HepG2 (cell line): ENCODE measurements at regions not wholly inside any gene's neighbourhood (a gene's known extent, or its start where the extent isn't known, plus 50 kb on each side); places are given as distances from the start of the nearest gene placed in this dataset.

Experiments used
- ATAC-seq: fragments of 200-7000 bp; cut with Tn5 transposase; 3 replicates; pipeline ENCODE4 v1.9.1; 2020; ENCODE audit warnings: mild to moderate bottlenecking, moderate library complexity
- BruUV-seq: library from RNA; stranded (reverse); fragments of 400-500 nt; replicated peaks from 2 replicates; lab custom pipeline; 2021; lab: Mats Ljungman, UMichigan
- CTCF ChIA-PET: fragments of 300-600 bp; formaldehyde crosslinking; extraction: SDS; loops from one replicate; lab custom pipeline; 2021; ENCODE audit warnings: low total read pairs, inconsistent platforms, low intra/inter-chr PET ratio; lab: Yijun Ruan, JAX
- POLR2A ChIA-PET: fragments of 350-600 bp; sonication (Branson Sonifier 250); formaldehyde crosslinking; loops from one replicate; lab custom pipeline; 2020; ENCODE audit warnings: antibody characterized with exemption, inconsistent platforms; lab: Yijun Ruan, JAX
- DNase-seq: peaks from one replicate; pipeline ENCODE4 v3.0.0-alpha.2; 2015; ENCODE audit warnings: low spot score
- FAIRE-seq: peaks from 3 replicates; lab custom pipeline; 2011; peaks lifted over from hg19 to GRCh38; lab: Jason Lieb, UNC
- H2AFZ ChIP-seq: one replicate; pipeline ENCODE4 v1.6.1; 2011; ENCODE audit warnings: low read length, inconsistent platforms
- H3K27ac ChIP-seq: fragments of 300-600 bp; 3 replicates; pipeline ENCODE4 v1.8.0; 2011; ENCODE audit warnings: mixed run types, mild to moderate bottlenecking, mixed read lengths, low read length, inconsistent platforms; ENCODE audit not compliant: insufficient read depth; ENCODE audit errors: extremely low read length
- H3K27me3 ChIP-seq, 2 experiments: fragments of 200-600 bp in 1 of 2; 2 replicates in 1 of 2; 3 replicates in 1 of 2; pipeline versions ENCODE4 v1.6.0 to v1.8.0; 2011; ENCODE audit warnings: low read length in 2 of 2, mild to moderate bottlenecking in 2 of 2, moderate library complexity in 2 of 2, inconsistent platforms in 1 of 2; ENCODE audit not compliant: insufficient read depth in 2 of 2, control insufficient read depth in 1 of 2
- H3K36me3 ChIP-seq, 2 experiments: fragments of 200-600 bp in 1 of 2; replicated peaks in 1 of 2; 2 replicates in 1 of 2; 3 replicates in 1 of 2; pipeline versions ENCODE4 v1.5.1 to v1.8.0; 2011; ENCODE audit warnings: low read length in 2 of 2, inconsistent platforms in 1 of 2; ENCODE audit not compliant: insufficient read depth in 2 of 2, control insufficient read depth in 1 of 2
- H3K4me1 ChIP-seq: 2 replicates; pipeline ENCODE4 v1.5.1; 2012; ENCODE audit warnings: low read length, inconsistent platforms; ENCODE audit not compliant: insufficient read depth
- H3K4me2 ChIP-seq: 2 replicates; pipeline ENCODE4 v1.6.0; 2011; ENCODE audit warnings: low read depth, low read length, inconsistent platforms
- H3K4me3 ChIP-seq, 3 experiments: fragments of 200-600 bp in 1 of 3; sonication (generic), shearing (Covaris generic) in 1 of 3; replicated peaks in 1 of 3; 2 replicates each; pipeline ENCODE4 v1.5.1; 2011 to 2016; ENCODE audit warnings: low read length in 3 of 3, inconsistent platforms in 2 of 3, low read depth in 2 of 3, mild to moderate bottlenecking in 2 of 3, control low read depth in 1 of 3, mixed read lengths in 1 of 3; ENCODE audit not compliant: insufficient read depth in 1 of 3
- H3K79me2 ChIP-seq: one replicate; pipeline ENCODE4 v1.6.1; 2011; ENCODE audit warnings: low read length, inconsistent platforms; ENCODE audit not compliant: insufficient read depth
- H3K9ac ChIP-seq: 2 replicates; pipeline ENCODE4 v1.6.0; 2011; ENCODE audit warnings: mild to moderate bottlenecking, low read depth, low read length, inconsistent platforms; ENCODE audit not compliant: insufficient read depth
- H3K9me3 ChIP-seq: 2 replicates; pipeline ENCODE4 v1.5.1; 2012; ENCODE audit warnings: mild to moderate bottlenecking, low read length
- H4K20me1 ChIP-seq: 2 replicates; pipeline ENCODE4 v1.6.0; 2011; ENCODE audit warnings: inconsistent platforms, mild to moderate bottlenecking, low read length, moderate library complexity; ENCODE audit not compliant: insufficient read depth
- CENPT ChIP-seq: sonication (generic); formaldehyde crosslinking; IDR thresholded peaks from 2 replicates; pipeline ENCODE4 v1.8.0; 2022; ENCODE audit warnings: low read depth, mild to moderate bottlenecking, moderate library complexity, missing genetic modification reagents
- FOXK2 ChIP-seq: fragments of 450-650 bp; IDR thresholded peaks from 2 replicates; pipeline ENCODE4 v1.6.1; 2016
- HMGXB3 ChIP-seq: sonication (generic); formaldehyde crosslinking; IDR thresholded peaks from 2 replicates; pipeline ENCODE4 v1.4.0; 2020; ENCODE audit warnings: missing genetic modification reagents, borderline replicate concordance
- HOMEZ ChIP-seq: IDR thresholded peaks from 2 replicates; pipeline ENCODE4 v1.6.1; 2016; ENCODE audit warnings: low read depth
- KMT2B ChIP-seq: IDR thresholded peaks from 2 replicates; pipeline ENCODE4 v1.6.1; 2016; ENCODE audit warnings: missing genetic modification reagents, missing compliant biosample characterization
- MATR3 ChIP-seq: sonication (generic); formaldehyde crosslinking; IDR thresholded peaks from 2 replicates; pipeline ENCODE4 v1.4.0; 2020; ENCODE audit warnings: missing genetic modification reagents
- MBNL3 ChIP-seq: fragments of 250-450 bp; sonication (Bioruptor Pico); conservative IDR thresholded peaks from 2 replicates; pipeline ENCODE4 v1.8.0; 2022; ENCODE audit warnings: mild to moderate bottlenecking, inconsistent platforms
- MED8 ChIP-seq: sonication (generic); formaldehyde crosslinking; IDR thresholded peaks from 2 replicates; pipeline ENCODE4 v1.8.1; 2023; ENCODE audit warnings: mild to moderate bottlenecking, missing genetic modification reagents; ENCODE audit not compliant: insufficient replicate concordance
- NCOA1 ChIP-seq: sonication (generic); formaldehyde crosslinking; IDR thresholded peaks from 2 replicates; pipeline ENCODE4 v1.9.0; 2021; ENCODE audit warnings: missing genetic modification reagents
- NFYB ChIP-seq: sonication (generic); formaldehyde crosslinking; IDR thresholded peaks from 2 replicates; pipeline ENCODE4 v1.4.0; 2020; ENCODE audit warnings: missing genetic modification reagents
- POLR2G ChIP-seq: fragments of 200-400 bp; formaldehyde crosslinking; IDR thresholded peaks from 2 replicates; pipeline ENCODE4 v1.6.1; 2018; ENCODE audit warnings: mild to moderate bottlenecking, low read depth, low read length, moderate library complexity
- RNF2 ChIP-seq: fragments of 450-650 bp; conservative IDR thresholded peaks from 2 replicates; pipeline ENCODE4 v1.6.1; 2016; ENCODE audit warnings: low read depth
- SMAD1 ChIP-seq: sonication (generic); formaldehyde crosslinking; IDR thresholded peaks from 2 replicates; pipeline ENCODE4 v1.4.0; 2020; ENCODE audit warnings: missing genetic modification reagents, low read depth, mild to moderate bottlenecking, borderline replicate concordance
- SP140L ChIP-seq: sonication (generic); formaldehyde crosslinking; IDR thresholded peaks from 2 replicates; pipeline ENCODE4 v1.4.0; 2020; ENCODE audit warnings: missing genetic modification reagents, borderline replicate concordance
- TFDP1 ChIP-seq: IDR thresholded peaks from 2 replicates; pipeline ENCODE4 v1.6.1; 2016; ENCODE audit warnings: missing compliant biosample characterization, missing genetic modification reagents, borderline replicate concordance
- THAP8 ChIP-seq: sonication (generic); formaldehyde crosslinking; IDR thresholded peaks from 2 replicates; pipeline ENCODE4 v1.5.1; 2020; ENCODE audit warnings: missing genetic modification reagents, mild to moderate bottlenecking, borderline replicate concordance
- U2AF1 ChIP-seq: fragments of 200-400 bp; formaldehyde crosslinking; optimal IDR thresholded peaks from 2 replicates; pipeline ENCODE3; 2017; ENCODE audit warnings: mild to moderate bottlenecking, low read depth, low read length
- ZFP36L2 ChIP-seq: sonication (generic); formaldehyde crosslinking; IDR thresholded peaks from 2 replicates; pipeline ENCODE4 v1.4.0; 2020; ENCODE audit warnings: missing genetic modification reagents
- ZNF124 ChIP-seq: sonication (generic); formaldehyde crosslinking; IDR thresholded peaks from 2 replicates; pipeline ENCODE4 v1.4.0; 2020; ENCODE audit warnings: missing genetic modification reagents
- ZNF629 ChIP-seq: sonication (generic); formaldehyde crosslinking; conservative IDR thresholded peaks from 2 replicates; pipeline ENCODE4 v1.5.0; 2020; ENCODE audit warnings: missing genetic modification reagents
- WGBS: methylation state at CpG from one replicate; pipeline ENCODE4 v1.1.6; 2017; ENCODE audit warnings: low lambda C conversion rate; 5-methylcytosine and 5-hydroxymethylcytosine counted together
- in situ Hi-C: cut with HindIII; loops from 2 replicates; pipeline ENCODE4 v1.10.0; 2017; ENCODE audit warnings: low pct_unique_long_range_greater_than_20kb; ENCODE audit not compliant: extremely low pct_ligation_motif_present
- intact Hi-C: fragments of 100-400 bp; cut with micrococcal nuclease; formaldehyde crosslinking; loops from one replicate; pipeline ENCODE4 v1.10.0; 2022; ENCODE audit not compliant: unreplicated experiment

GRCh38 chr5:17358031-17358430 lies 140.0 kb upstream of the TAF11L2 start:
- H3K36me3 ChIP-seq: no peaks in the 10 kb centered on the region
- no peak overlapping the region for H2AFZ ChIP-seq
- no TSS peak for BruUV-seq
- no peaks in the 10 kb centered on the region for H3K9me3 ChIP-seq
- CTCF ChIA-PET: no interaction called here
- no peaks in the 10 kb centered on the region for H4K20me1 ChIP-seq
- FAIRE-seq (no peak), ATAC-seq (no peak), DNase-seq (no peak)
- POLR2A ChIA-PET: no interaction called here
- no peak for TF ChIP-seq NCOA1 (CRISPR knock-in tag)
- TF ChIP-seq MATR3 (CRISPR knock-in tag): no peak
- no peak for TF ChIP-seq FOXK2
- no peak for TF ChIP-seq CENPT (CRISPR knock-in tag)
- TF ChIP-seq KMT2B (CRISPR knock-in tag): no peak
- no peak for TF ChIP-seq HMGXB3 (CRISPR knock-in tag)
- TF ChIP-seq RNF2: no peak
- no peak for TF ChIP-seq U2AF1
- no peak for TF ChIP-seq MED8 (CRISPR knock-in tag)
- no peak for TF ChIP-seq TFDP1 (CRISPR knock-in tag)
- TF ChIP-seq POLR2G: no peak
- no peak for TF ChIP-seq HOMEZ (CRISPR knock-in tag)
- TF ChIP-seq ZNF124 (CRISPR knock-in tag): no peak
- TF ChIP-seq ZFP36L2: no peak
- no peak for TF ChIP-seq ZNF629 (CRISPR knock-in tag)
- TF ChIP-seq SP140L (CRISPR knock-in tag): no peak
- TF ChIP-seq THAP8 (CRISPR knock-in tag): no peak
- no peak for TF ChIP-seq SMAD1 (CRISPR knock-in tag)
- TF ChIP-seq MBNL3 (CRISPR knock-in tag): no peak
- TF ChIP-seq NFYB: no peak
- no peak overlapping the region for H3K4me2 ChIP-seq
- H3K79me2 ChIP-seq: no peaks in the 10 kb centered on the region
- in situ Hi-C loops (no loop called here), intact Hi-C loops (no loop called here)
- 0% methylated on average over 3 of the region's 3 CpGs for WGBS
- no peaks in the 10 kb centered on the region for H3K4me1 ChIP-seq
- H3K27me3 ChIP-seq: no peaks in the 10 kb centered on the region
- no peak overlapping the region for H3K4me3 ChIP-seq
- H3K27ac ChIP-seq: no peak overlapping the region
- no peak overlapping the region for H3K9ac ChIP-seq
